A549 (cell line): ENCODE measurements at regions not wholly inside any gene's neighbourhood (a gene's known extent, or its start where the extent isn't known, plus 50 kb on each side); places are given as distances from the start of the nearest gene placed in this dataset.

Experiments used
- EP300 ChIP-seq, 2 experiments: fragments of >200 bp; sonication (Bioruptor Twin); formaldehyde crosslinking; IDR thresholded peaks; 2 replicates in 1 of 2; 3 replicates in 1 of 2; pipeline ENCODE4 v1.6.1; 2016 to 2017
- POLR2A ChIP-seq: IDR thresholded peaks from 2 replicates; pipeline ENCODE4 v1.6.1; 2012; ENCODE audit warnings: mild to moderate bottlenecking, low read length

GRCh38 chr16:80389338-80389737 lies 151.5 kb upstream of the DYNLRB2 start:
- TF ChIP-seq EP300 (IDR thresholded peaks at IDR 0.05) (no peak), POLR2A (no peak)
